WI38 (cell line): ENCODE measurements at regions not wholly inside any gene's neighbourhood (a gene's known extent, or its start where the extent isn't known, plus 50 kb on each side); places are given as distances from the start of the nearest gene placed in this dataset.
"Not testable (repeated sequence)": the region's sequence is repeated elsewhere in the genome, so short reads cannot be mapped to it uniquely, and the experiment has no call there.

Experiments
- H3K4me3 ChIP-seq: 2 replicates; pipeline ENCODE4 v1.5.1; 2011; ENCODE audit warnings: low read depth, mild to moderate bottlenecking, control low read depth, low read length
- TF ChIP-seq, protein P1 (sequence below): IDR thresholded peaks from 2 replicates; pipeline ENCODE4 v1.5.1; 2012; ENCODE audit warnings: low read depth, mild to moderate bottlenecking, control low read depth, low read length

DNA sequence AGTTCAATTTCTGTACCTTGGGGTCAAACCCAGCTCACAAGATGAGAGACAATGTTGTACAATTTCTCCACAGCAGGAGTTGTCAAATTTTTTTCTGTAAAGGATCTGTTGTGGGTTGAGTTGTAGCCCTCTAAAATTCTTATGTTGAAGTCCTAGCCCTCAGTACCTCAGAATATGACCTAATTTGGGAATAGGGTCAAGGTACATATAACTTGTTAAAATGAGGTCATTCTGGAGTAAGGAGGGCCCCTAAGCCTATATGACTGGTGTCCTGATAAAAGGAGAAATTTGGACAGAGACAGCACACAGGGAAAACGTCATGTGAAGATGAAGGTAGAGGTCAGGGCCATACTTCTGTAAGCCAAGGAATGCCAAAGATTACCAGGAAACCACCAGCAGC is 264.9 kb downstream of the TTC8 start:
- TF ChIP-seq, protein P1, sequence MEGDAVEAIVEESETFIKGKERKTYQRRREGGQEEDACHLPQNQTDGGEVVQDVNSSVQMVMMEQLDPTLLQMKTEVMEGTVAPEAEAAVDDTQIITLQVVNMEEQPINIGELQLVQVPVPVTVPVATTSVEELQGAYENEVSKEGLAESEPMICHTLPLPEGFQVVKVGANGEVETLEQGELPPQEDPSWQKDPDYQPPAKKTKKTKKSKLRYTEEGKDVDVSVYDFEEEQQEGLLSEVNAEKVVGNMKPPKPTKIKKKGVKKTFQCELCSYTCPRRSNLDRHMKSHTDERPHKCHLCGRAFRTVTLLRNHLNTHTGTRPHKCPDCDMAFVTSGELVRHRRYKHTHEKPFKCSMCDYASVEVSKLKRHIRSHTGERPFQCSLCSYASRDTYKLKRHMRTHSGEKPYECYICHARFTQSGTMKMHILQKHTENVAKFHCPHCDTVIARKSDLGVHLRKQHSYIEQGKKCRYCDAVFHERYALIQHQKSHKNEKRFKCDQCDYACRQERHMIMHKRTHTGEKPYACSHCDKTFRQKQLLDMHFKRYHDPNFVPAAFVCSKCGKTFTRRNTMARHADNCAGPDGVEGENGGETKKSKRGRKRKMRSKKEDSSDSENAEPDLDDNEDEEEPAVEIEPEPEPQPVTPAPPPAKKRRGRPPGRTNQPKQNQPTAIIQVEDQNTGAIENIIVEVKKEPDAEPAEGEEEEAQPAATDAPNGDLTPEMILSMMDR = no peak
- no peak overlapping the region for H3K4me3 ChIP-seq

DNA sequence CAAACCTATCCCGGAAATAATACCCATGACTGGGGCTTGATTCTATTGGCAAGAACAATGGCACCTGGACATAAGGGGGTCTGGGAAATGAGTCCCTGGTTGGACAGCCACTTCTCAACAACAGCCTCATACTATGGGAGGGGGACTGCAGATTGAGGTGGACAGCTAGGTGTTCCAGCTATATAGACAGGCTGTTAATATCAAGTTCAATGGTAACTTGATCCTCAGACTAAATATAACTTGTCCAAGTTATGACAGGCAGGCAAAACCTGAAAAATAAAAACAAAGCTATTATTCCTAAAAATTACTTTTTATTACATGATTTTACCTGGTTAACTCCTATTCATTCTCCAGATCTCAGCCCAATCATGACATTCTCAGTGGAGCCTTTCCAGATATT is 267.3 kb downstream of the TTC8 start:
- no peak overlapping the region for H3K4me3 ChIP-seq
- TF ChIP-seq, protein P1 = no peak

DNA sequence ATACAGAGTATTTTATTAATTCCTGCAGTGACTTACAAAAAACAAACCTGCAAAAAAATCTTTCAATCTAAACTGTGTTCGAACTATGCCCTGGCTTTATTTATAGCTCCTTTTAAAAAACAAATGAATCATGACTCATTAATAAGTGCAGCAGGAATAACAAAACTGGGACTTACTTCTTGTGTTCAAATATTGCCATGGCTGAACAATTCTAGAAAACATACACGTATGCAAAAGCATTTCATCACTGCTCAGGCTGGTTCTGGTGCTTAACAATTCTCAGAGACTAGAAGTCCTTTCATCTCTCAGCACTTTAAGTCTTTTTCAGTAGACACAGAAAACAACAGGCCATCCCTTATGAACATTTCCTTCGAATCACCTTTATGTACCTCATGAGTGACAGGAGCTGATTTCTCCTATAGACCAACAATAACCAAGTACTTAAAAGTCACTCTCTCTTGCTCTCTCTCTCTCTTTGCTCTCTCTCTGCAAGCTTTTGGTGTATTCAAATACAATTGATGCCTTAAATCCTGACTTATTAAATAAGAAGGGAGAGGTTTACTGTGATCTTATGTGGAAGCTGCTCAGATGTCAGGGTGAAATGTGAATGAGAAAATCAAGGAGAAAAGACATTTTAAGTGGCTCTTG is 268.8 kb downstream of the TTC8 start:
- TF ChIP-seq, protein P1 = no peak
- no peak overlapping the region for H3K4me3 ChIP-seq

DNA sequence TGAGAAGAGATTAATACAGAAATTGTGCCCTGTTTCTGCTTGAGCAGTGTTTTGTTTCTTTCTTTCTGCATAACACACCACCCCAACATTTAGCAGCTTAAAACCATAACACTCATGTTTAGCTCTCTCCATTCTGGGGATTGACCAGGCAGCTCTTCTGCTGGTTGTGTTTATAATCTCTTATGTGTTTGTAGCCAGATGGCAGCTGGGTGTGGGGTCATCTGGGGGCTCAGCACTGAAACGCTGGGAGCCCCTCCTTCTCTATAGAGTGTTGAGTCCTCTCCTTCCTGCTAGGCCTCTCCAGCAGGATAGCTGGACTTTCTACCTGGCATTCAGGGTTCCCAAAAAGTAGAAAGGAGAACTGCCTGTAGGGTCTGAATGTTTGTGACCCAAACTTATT is 270.6 kb downstream of the TTC8 start:
- TF ChIP-seq, protein P1 = no peak
- H3K4me3 ChIP-seq = no peak overlapping the region

DNA sequence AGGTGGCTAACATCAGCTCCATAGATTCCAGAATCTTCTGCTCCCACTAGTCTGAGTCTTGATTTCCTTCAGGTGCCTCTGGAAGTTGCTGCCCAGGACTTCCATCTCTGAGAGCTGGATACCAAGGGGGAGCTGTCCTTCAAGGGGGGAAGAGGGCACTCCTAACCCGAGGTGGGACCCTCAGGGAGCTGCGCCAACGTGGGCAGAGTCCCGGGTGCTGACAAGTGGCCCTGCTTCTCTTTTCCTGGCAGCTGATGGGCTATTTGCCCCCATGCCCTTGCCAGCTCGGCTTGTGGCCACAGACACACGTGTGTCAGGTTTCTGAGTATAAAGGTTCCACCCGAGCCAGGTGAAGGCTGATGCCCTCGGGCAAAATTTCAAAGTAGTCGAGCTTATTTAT is 272.5 kb downstream of the TTC8 start:
- TF ChIP-seq, protein P1 = no peak
- H3K4me3 ChIP-seq = no peak overlapping the region

DNA sequence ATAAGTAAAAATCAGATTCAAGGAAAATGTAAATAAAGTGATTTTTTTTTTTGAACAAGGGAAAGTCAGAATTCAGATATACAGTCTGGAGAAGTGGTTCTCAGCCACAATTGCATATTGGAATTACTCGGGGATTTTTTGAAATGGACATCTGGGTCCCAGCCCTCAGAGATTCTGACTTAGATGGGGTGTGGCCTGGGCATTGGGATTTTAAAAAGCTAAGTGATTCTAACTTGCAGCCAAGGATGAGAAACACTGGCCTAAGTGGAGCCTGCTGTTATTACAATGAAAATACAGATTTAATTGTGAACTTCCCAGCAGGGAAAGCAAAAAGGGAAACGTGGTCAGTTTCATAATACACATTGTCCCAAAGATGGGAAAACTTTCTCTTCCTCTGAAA is 273.8 kb downstream of the TTC8 start:
- no peak overlapping the region for H3K4me3 ChIP-seq
- TF ChIP-seq, protein P1 = no peak

DNA sequence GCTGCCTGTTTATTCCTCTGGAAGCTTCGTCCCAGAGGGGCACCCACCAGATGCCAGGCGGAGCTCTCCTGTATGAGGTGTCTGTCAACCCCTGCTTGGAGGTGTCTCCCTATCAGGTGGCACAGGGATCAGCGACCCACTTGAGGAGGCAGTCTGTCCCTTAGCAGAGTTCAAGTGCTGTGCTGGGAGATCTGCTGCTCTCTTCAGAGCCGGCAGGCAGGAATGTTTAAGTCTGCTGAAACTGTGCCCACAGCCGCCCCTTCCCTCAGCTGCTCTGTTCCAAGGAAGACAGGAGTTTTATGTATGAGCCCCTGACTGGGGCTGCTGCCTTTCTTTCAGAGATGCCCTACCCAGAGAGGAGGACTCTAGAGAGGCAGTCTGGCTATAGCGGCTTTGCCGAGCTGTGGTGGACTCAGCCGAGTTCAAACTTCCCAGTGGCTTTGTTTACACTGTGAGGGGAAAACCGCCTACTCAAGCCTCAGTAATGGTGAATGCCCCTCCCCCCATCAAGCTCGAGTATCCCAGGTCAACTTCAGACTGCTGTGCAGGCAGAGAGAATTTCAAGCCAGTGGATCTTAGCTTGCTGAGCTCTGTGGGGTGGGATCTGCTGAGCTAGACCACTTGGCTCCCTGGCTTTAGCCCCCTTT is 279.8 kb downstream of the TTC8 start:
- H3K4me3 ChIP-seq = not testable (repeated sequence)

DNA sequence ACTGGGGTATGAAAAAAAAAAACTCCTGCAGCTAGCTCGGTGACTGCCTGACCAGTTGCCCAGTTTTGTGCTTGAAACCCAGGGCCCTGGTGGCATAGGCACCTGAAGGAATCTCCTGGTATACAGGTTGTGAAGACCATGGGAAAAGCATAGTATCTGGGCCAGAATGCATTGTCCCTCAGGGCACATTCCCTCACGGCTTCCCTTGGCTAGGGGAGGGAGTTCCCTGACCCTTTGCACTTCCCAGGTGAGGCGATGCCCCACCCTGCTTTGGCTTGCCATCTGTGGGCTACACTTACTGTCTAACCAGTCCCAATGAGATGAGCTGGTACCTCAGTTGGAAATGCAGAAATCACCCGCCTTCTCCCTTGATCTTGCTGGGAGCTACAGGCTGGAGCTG is 280.4 kb downstream of the TTC8 start:
- H3K4me3 ChIP-seq = not testable (repeated sequence)
